ENCODE measurements at regions not wholly inside any gene's neighbourhood (a gene's known extent, or its start where the extent isn't known, plus 50 kb on each side); places are given as distances from the start of the nearest gene placed in this dataset.
"Not testable (repeated sequence)": the region's sequence is repeated elsewhere in the genome, so short reads cannot be mapped to it uniquely, and the experiment has no call there.

GRCh38 chr9:34863426-34863825 lies 94.7 kb upstream of the PHF24 start:
- intact Hi-C loops (cut with micrococcal nuclease), result no loop called here
- H3K4me3 ChIP-seq, result no peak overlapping the region

GRCh38 chr9:34862836-34863235 lies 95.2 kb upstream of the PHF24 start:
- TF ChIP-seq, protein P1, sequence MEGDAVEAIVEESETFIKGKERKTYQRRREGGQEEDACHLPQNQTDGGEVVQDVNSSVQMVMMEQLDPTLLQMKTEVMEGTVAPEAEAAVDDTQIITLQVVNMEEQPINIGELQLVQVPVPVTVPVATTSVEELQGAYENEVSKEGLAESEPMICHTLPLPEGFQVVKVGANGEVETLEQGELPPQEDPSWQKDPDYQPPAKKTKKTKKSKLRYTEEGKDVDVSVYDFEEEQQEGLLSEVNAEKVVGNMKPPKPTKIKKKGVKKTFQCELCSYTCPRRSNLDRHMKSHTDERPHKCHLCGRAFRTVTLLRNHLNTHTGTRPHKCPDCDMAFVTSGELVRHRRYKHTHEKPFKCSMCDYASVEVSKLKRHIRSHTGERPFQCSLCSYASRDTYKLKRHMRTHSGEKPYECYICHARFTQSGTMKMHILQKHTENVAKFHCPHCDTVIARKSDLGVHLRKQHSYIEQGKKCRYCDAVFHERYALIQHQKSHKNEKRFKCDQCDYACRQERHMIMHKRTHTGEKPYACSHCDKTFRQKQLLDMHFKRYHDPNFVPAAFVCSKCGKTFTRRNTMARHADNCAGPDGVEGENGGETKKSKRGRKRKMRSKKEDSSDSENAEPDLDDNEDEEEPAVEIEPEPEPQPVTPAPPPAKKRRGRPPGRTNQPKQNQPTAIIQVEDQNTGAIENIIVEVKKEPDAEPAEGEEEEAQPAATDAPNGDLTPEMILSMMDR (IDR thresholded peaks at IDR 0.05; ENCODE audit: borderline replicate concordance), result no peak
- Histone ChIP-seq H3K9me3 (replicated peaks) (peaks cover 42% of the 10 kb centered on the region), H3K36me3 (no peaks in the 10 kb centered on the region), H3K27ac (replicated peaks) (no peak overlapping the region), H3K4me3 (no peak overlapping the region), H3K4me1 (peaks cover 8% of the 10 kb centered on the region), H3K27me3 (ENCODE audit: low read depth) (no peaks in the 10 kb centered on the region)
- intact Hi-C loops (cut with micrococcal nuclease), result no loop called here
- no peak for DNase-seq

More at GRCh38 chr9:34863426-34863825, 94.7 kb upstream of the PHF24 start:
- no peak for DNase-seq
- Histone ChIP-seq H3K4me1 (peaks cover 8% of the 10 kb centered on the region), H3K27me3 (ENCODE audit: low read depth) (no peaks in the 10 kb centered on the region), H3K9me3 (replicated peaks) (peaks cover 36% of the 10 kb centered on the region), H3K36me3 (no peaks in the 10 kb centered on the region), H3K27ac (replicated peaks) (no peak overlapping the region)
- TF ChIP-seq, protein P1 (IDR thresholded peaks at IDR 0.05; ENCODE audit: borderline replicate concordance), result no peak

DNA sequence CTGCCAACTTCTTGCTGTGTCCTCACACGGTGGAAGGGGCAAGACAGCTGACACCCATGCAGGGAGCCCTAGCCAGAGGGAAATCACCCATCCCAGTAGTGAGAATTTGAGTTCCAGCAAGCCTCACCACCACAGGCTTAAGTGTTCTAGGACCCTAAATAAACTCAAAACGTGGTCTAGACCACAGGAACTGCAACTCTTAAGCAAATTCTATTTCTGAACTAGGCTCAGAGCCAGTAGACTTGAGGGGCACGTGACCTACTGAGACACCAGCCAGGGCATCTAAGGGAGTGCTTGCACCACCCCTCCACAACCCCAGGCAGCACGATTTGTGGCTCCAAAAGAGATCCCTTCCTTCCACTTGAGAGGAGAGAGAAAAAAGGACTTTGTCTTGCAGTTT lies 96.0 kb upstream of the PHF24 start:
- no peak for DNase-seq
- TF ChIP-seq, protein P1 (IDR thresholded peaks at IDR 0.05; ENCODE audit: borderline replicate concordance), result no peak
- H3K4me1 ChIP-seq, result peaks cover 3% of the 10 kb centered on the region
- intact Hi-C loops (cut with micrococcal nuclease), result no loop called here
- no peak overlapping the region for H3K4me3 ChIP-seq
- H3K27ac ChIP-seq (replicated peaks), result no peak overlapping the region
- no peaks in the 10 kb centered on the region for H3K36me3 ChIP-seq
- peaks cover 50% of the 10 kb centered on the region for H3K9me3 ChIP-seq (replicated peaks)
- peaks cover 5% of the 10 kb centered on the region for H3K27me3 ChIP-seq (ENCODE audit: low read depth)

DNA sequence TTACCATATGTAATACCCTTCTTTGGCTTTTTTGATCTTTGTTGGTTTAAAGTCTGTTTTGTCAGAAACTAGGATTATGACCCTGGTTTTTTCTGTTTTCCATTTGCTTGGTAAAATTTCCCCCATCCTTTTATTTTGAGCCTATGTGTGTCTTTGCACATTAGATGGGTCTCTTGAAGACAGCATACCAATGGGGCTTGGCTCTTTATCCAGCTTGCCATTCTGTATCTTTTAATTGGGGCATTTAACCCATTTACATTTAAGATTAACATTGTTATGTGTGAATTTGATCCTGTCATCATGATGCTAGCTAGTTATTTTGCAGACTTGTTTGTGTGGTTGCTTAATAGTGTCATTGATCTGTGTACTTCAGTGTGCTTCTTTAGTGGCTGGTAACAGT lies 103.1 kb upstream of the PHF24 start:
- H3K36me3 ChIP-seq, result not testable (repeated sequence)

DNA sequence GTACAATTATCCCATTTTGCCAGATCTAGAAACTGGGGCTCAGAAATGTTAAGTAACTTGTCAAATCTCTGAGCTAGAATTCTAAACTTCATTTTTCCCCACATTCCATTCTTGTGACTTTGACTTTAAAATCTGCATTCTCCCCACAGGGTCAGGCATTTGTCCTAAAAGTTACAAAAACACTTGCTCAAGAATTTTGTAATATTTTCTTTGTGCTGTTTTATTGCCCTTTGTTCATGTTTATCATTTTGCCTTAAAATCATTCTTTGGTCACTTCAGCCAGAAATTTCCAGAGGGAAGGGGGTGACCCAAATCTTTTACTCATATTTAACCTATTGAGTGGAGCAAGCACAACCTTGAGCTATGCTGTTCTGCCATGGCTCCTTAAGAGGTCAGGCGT lies 120.1 kb upstream of the CCL21 start:
- intact Hi-C loops (cut with micrococcal nuclease), result no loop called here
- Histone ChIP-seq H3K27me3 (ENCODE audit: low read depth) (peaks cover 15% of the 10 kb centered on the region), H3K27ac (replicated peaks) (no peak overlapping the region), H3K4me1 (no peaks in the 10 kb centered on the region), H3K9me3 (replicated peaks) (no peaks in the 10 kb centered on the region), H3K36me3 (no peaks in the 10 kb centered on the region), H3K4me3 (no peak overlapping the region)
- no peak for DNase-seq
- TF ChIP-seq, protein P1 (IDR thresholded peaks at IDR 0.05; ENCODE audit: borderline replicate concordance), result no peak

More for the DNA sequence above, 103.1 kb upstream of the PHF24 start:
- H3K4me3 ChIP-seq; H3K27me3 ChIP-seq (ENCODE audit: low read depth); H3K27ac ChIP-seq (replicated peaks); DNase-seq; H3K4me1 ChIP-seq; intact Hi-C loops (cut with micrococcal nuclease): not testable (repeated sequence)
- H3K9me3 ChIP-seq (replicated peaks), result peaks cover 59% of the 10 kb centered on the region

DNA sequence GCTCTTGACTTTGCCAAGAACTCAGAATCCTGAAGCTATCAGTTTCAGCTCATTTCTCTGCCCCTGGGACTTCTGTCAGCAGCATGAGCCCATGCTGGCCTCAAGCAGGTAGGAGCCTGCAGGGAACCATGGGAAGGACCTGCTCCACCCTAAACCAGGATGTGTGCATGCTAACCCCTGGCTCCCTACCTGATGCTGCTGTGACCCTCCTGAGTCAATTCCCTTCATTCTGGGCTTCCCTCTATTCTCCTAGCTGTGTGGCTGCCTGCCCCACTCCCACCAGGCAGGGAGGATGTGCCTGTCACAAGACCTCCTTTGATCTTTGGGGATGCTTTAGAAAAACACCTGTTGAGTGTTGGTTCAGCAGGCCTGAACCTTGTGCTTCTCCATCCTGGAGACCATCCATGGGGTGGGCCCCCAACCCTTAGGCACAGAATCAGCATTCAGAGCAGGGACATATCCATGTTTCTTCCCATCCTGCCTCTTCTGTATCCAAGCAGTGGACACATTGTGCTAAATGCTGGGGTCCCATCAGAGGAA lies 117.1 kb upstream of the CCL21 start:
- H3K4me3 ChIP-seq, result no peak overlapping the region
- DNase-seq, result no peak
- TF ChIP-seq, protein P1 (IDR thresholded peaks at IDR 0.05; ENCODE audit: borderline replicate concordance), result no peak

More for the DNA sequence above, 117.1 kb upstream of the CCL21 start:
- intact Hi-C loops (cut with micrococcal nuclease), result no loop called here
- H3K36me3 ChIP-seq, result no peaks in the 10 kb centered on the region
- no peaks in the 10 kb centered on the region for H3K9me3 ChIP-seq (replicated peaks)
- no peak overlapping the region for H3K27ac ChIP-seq (replicated peaks)
- no peaks in the 10 kb centered on the region for H3K4me1 ChIP-seq
- H3K27me3 ChIP-seq (ENCODE audit: low read depth), result peaks cover 22% of the 10 kb centered on the region

All from left ventricle myocardium inferior (tissue), 1 donor.